ENCODE measurements at regions not wholly inside any gene's neighbourhood (a gene's known extent, or its start where the extent isn't known, plus 50 kb on each side); places are given as distances from the start of the nearest gene placed in this dataset.

- TF ChIP-seq GATA3 (IDR thresholded peaks at IDR 0.05; ENCODE audit: low read depth, low read length): no peak
- no peak for TF ChIP-seq GATA2 (IDR thresholded peaks at IDR 0.05; ENCODE audit: low read depth, low read length)
Observed at GRCh38 chr9:103089357-103089756, 94.2 kb downstream of the CYLC2 start.

All from SH-SY5Y (cell line).